ENCODE measurements at regions not wholly inside any gene's neighbourhood (a gene's known extent, or its start where the extent isn't known, plus 50 kb on each side); places are given as distances from the start of the nearest gene placed in this dataset.
"Not testable (repeated sequence)": the region's sequence is repeated elsewhere in the genome, so short reads cannot be mapped to it uniquely, and the experiment has no call there.

DNA sequence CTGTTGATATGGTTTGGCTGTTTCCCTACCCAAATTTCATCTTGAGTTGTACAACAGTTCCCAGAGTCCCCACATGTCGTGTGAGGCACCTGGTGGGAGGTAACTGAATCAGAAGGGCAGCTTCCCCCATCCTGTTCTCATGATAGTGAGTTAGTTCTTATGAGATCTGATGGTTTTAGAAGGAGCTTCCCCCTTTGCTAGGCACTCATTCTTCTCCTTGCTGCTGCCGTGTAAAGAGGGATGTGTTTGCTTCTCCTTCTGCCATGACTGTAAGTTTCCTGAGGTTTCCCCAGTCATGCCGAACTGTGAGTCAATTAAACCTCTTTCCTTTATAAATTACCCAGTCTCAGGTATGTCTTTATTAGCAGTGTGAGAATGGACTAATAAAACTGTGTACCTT, 54.7 kb upstream of the PPARGC1A start:
- TF ChIP-seq CTCF (conservative IDR thresholded peaks at IDR 0.05); ZFX (IDR thresholded peaks at IDR 0.05): not testable (repeated sequence)
